Activated CD8-positive, alpha-beta T cell treated with anti-CD3 and anti-CD28 coated beads, Interleukin-2, amount 10 ng/mL, durations not matched to agents 7 days and 5 days (primary cell): ENCODE measurements at regions not wholly inside any gene's neighbourhood (a gene's known extent, or its start where the extent isn't known, plus 50 kb on each side); places are given as distances from the start of the nearest gene placed in this dataset.

Experiments used
- ATAC-seq: fragments of 150-1000 bp; cut with Tn5 transposase; one replicate; pipeline ENCODE4 v1.10.0; 2021; ENCODE audit warnings: moderate library complexity
- CTCF ChIA-PET: fragments of 350-600 bp; sonication (Branson Sonifier 250); formaldehyde crosslinking; loops from one replicate; lab custom pipeline; 2021; ENCODE audit warnings: antibody characterized with exemption; lab: Charles Lee
- POLR2A ChIA-PET: fragments of 350-600 bp; sonication (Branson Sonifier 250); formaldehyde crosslinking; loops from one replicate; lab custom pipeline; 2021; ENCODE audit warnings: antibody characterized with exemption; lab: Charles Lee
- DNase-seq: peaks from one replicate; pipeline ENCODE4 v3.0.0-alpha.2; 2020
- H3K27ac Mint-ChIP-seq: one replicate; pipeline ENCODE4 v1.8.0; 2021; ENCODE audit warnings: mild to moderate bottlenecking, mixed read lengths
- H3K27me3 Mint-ChIP-seq: one replicate; pipeline ENCODE4 v1.8.0; 2021; ENCODE audit warnings: low read depth, mixed read lengths
- H3K36me3 Mint-ChIP-seq: one replicate; pipeline ENCODE4 v1.8.0; 2021; ENCODE audit warnings: low read depth, mixed read lengths
- H3K4me1 Mint-ChIP-seq: one replicate; pipeline ENCODE4 v1.8.0; 2021; ENCODE audit warnings: low read depth, mixed read lengths
- H3K4me3 Mint-ChIP-seq: one replicate; pipeline ENCODE4 v1.8.0; 2021; ENCODE audit warnings: mild to moderate bottlenecking, mixed read lengths
- H3K9me3 Mint-ChIP-seq: one replicate; pipeline ENCODE4 v1.8.0; 2022; ENCODE audit warnings: mixed read lengths; ENCODE audit not compliant: insufficient read depth

- ATAC-seq, result no peak
- peaks cover 3% of the 10 kb centered on the region for H3K27me3 Mint-ChIP-seq
These were observed 464.0 kb upstream of the CCDC54 start for GRCh38 chr3:106913111-106913698.

GRCh38 chr3:106913966-106914365 is 463.3 kb upstream of the CCDC54 start:
- Mint-ChIP-seq H3K27ac (no peak overlapping the region), H3K36me3 (no peaks in the 10 kb centered on the region), H3K4me1 (no peaks in the 10 kb centered on the region), H3K4me3 (no peak overlapping the region), H3K27me3 (peaks cover 3% of the 10 kb centered on the region), H3K9me3 (no peaks in the 10 kb centered on the region)
- POLR2A ChIA-PET, result no interaction called here
- ATAC-seq (no peak), DNase-seq (no peak)
- CTCF ChIA-PET, result no interaction called here

More at GRCh38 chr3:106913111-106913698, 464.0 kb upstream of the CCDC54 start:
- Mint-ChIP-seq H3K36me3 (no peaks in the 10 kb centered on the region), H3K9me3 (no peaks in the 10 kb centered on the region), H3K27ac (no peak overlapping the region), H3K4me1 (no peaks in the 10 kb centered on the region), H3K4me3 (no peak overlapping the region)
- CTCF ChIA-PET, result no interaction called here
- POLR2A ChIA-PET, result no interaction called here
- DNase-seq, result no peak

- CTCF ChIA-PET, result no interaction called here
- DNase-seq (no peak), ATAC-seq (no peak)
- POLR2A ChIA-PET, result no interaction called here
- Mint-ChIP-seq H3K36me3 (no peaks in the 10 kb centered on the region), H3K27me3 (no peaks in the 10 kb centered on the region), H3K27ac (no peak overlapping the region), H3K4me3 (no peak overlapping the region), H3K4me1 (no peaks in the 10 kb centered on the region), H3K9me3 (no peaks in the 10 kb centered on the region)
These were observed 456.6 kb upstream of the CCDC54 start for GRCh38 chr3:106920609-106921008.

- no peaks in the 10 kb centered on the region for H3K9me3 Mint-ChIP-seq
- no peak overlapping the region for H3K4me3 Mint-ChIP-seq
- no peak overlapping the region for H3K27ac Mint-ChIP-seq
- ChIA-PET POLR2A (no interaction called here), CTCF (no interaction called here)
- ATAC-seq (no peak), DNase-seq (no peak)
- H3K36me3 Mint-ChIP-seq, result no peaks in the 10 kb centered on the region
- H3K4me1 Mint-ChIP-seq, result no peaks in the 10 kb centered on the region
- no peaks in the 10 kb centered on the region for H3K27me3 Mint-ChIP-seq
These were observed 448.2 kb upstream of the CCDC54 start for GRCh38 chr3:106929081-106929480.

- Mint-ChIP-seq H3K27ac (no peak overlapping the region), H3K9me3 (no peaks in the 10 kb centered on the region), H3K4me1 (no peaks in the 10 kb centered on the region), H3K4me3 (no peak overlapping the region), H3K36me3 (no peaks in the 10 kb centered on the region), H3K27me3 (no peaks in the 10 kb centered on the region)
- ATAC-seq, result no peak
- no peak for DNase-seq
- POLR2A ChIA-PET, result no interaction called here
- CTCF ChIA-PET, result no interaction called here
These were observed 447.2 kb upstream of the CCDC54 start for GRCh38 chr3:106930086-106930485.

GRCh38 chr3:106931904-106932303 is 445.3 kb upstream of the CCDC54 start:
- H3K4me3 Mint-ChIP-seq, result no peak overlapping the region
- CTCF ChIA-PET, result no interaction called here
- no peaks in the 10 kb centered on the region for H3K36me3 Mint-ChIP-seq
- ATAC-seq (no peak), DNase-seq (no peak)
- no peaks in the 10 kb centered on the region for H3K9me3 Mint-ChIP-seq
- POLR2A ChIA-PET, result no interaction called here
- no peak overlapping the region for H3K27ac Mint-ChIP-seq
- H3K4me1 Mint-ChIP-seq, result no peaks in the 10 kb centered on the region
- H3K27me3 Mint-ChIP-seq, result no peaks in the 10 kb centered on the region

- DNase-seq (no peak), ATAC-seq (no peak)
- POLR2A ChIA-PET, result no interaction called here
- Mint-ChIP-seq H3K36me3 (no peaks in the 10 kb centered on the region), H3K27ac (no peak overlapping the region), H3K4me1 (no peaks in the 10 kb centered on the region), H3K27me3 (no peaks in the 10 kb centered on the region), H3K4me3 (no peak overlapping the region), H3K9me3 (no peaks in the 10 kb centered on the region)
- CTCF ChIA-PET, result no interaction called here
These were observed 440.9 kb upstream of the CCDC54 start for GRCh38 chr3:106936337-106936736.

- no peaks in the 10 kb centered on the region for H3K4me1 Mint-ChIP-seq
- ChIA-PET POLR2A (no interaction called here), CTCF (no interaction called here)
- no peak for ATAC-seq
- no peak for DNase-seq
- no peak overlapping the region for H3K27ac Mint-ChIP-seq
- H3K4me3 Mint-ChIP-seq, result no peak overlapping the region
- H3K27me3 Mint-ChIP-seq, result no peaks in the 10 kb centered on the region
- H3K9me3 Mint-ChIP-seq, result no peaks in the 10 kb centered on the region
- H3K36me3 Mint-ChIP-seq, result no peaks in the 10 kb centered on the region
These were observed 435.2 kb upstream of the CCDC54 start for GRCh38 chr3:106942051-106942450.

- ChIA-PET POLR2A (no interaction called here), CTCF (no interaction called here)
- ATAC-seq, result no peak
- no peaks in the 10 kb centered on the region for H3K9me3 Mint-ChIP-seq
- no peaks in the 10 kb centered on the region for H3K4me1 Mint-ChIP-seq
- H3K36me3 Mint-ChIP-seq, result no peaks in the 10 kb centered on the region
- DNase-seq, result no peak
- no peak overlapping the region for H3K4me3 Mint-ChIP-seq
- H3K27ac Mint-ChIP-seq, result no peak overlapping the region
- peaks cover 1% of the 10 kb centered on the region for H3K27me3 Mint-ChIP-seq
These were observed 434.2 kb upstream of the CCDC54 start for GRCh38 chr3:106943071-106943470.

GRCh38 chr3:106945435-106945834 is 431.8 kb upstream of the CCDC54 start:
- no peaks in the 10 kb centered on the region for H3K9me3 Mint-ChIP-seq
- no peaks in the 10 kb centered on the region for H3K4me1 Mint-ChIP-seq
- peaks cover 3% of the 10 kb centered on the region for H3K27me3 Mint-ChIP-seq
- ATAC-seq, result no peak
- DNase-seq, result no peak
- ChIA-PET CTCF (no interaction called here), POLR2A (no interaction called here)
- H3K4me3 Mint-ChIP-seq, result no peak overlapping the region
- no peaks in the 10 kb centered on the region for H3K36me3 Mint-ChIP-seq
- no peak overlapping the region for H3K27ac Mint-ChIP-seq

GRCh38 chr3:106946866-106947265 is 430.4 kb upstream of the CCDC54 start:
- H3K27ac Mint-ChIP-seq, result no peak overlapping the region
- no peak overlapping the region for H3K4me3 Mint-ChIP-seq
- ATAC-seq (no peak), DNase-seq (no peak)
- no peaks in the 10 kb centered on the region for H3K9me3 Mint-ChIP-seq
- ChIA-PET CTCF (no interaction called here), POLR2A (no interaction called here)
- H3K27me3 Mint-ChIP-seq, result peaks cover 3% of the 10 kb centered on the region
- no peaks in the 10 kb centered on the region for H3K36me3 Mint-ChIP-seq
- no peaks in the 10 kb centered on the region for H3K4me1 Mint-ChIP-seq

GRCh38 chr3:106957029-106957428 is 420.2 kb upstream of the CCDC54 start:
- Mint-ChIP-seq H3K4me3 (no peak overlapping the region), H3K36me3 (no peaks in the 10 kb centered on the region), H3K9me3 (peaks cover 12% of the 10 kb centered on the region), H3K27me3 (no peaks in the 10 kb centered on the region), H3K4me1 (no peaks in the 10 kb centered on the region), H3K27ac (no peak overlapping the region)
- ATAC-seq, result no peak
- ChIA-PET POLR2A (no interaction called here), CTCF (no interaction called here)
- DNase-seq, result no peak

- POLR2A ChIA-PET, result no interaction called here
- no peak overlapping the region for H3K4me3 Mint-ChIP-seq
- H3K9me3 Mint-ChIP-seq, result peaks cover under 1% of the 10 kb centered on the region
- no peaks in the 10 kb centered on the region for H3K36me3 Mint-ChIP-seq
- ATAC-seq (no peak), DNase-seq (no peak)
- no peaks in the 10 kb centered on the region for H3K27me3 Mint-ChIP-seq
- no peaks in the 10 kb centered on the region for H3K4me1 Mint-ChIP-seq
- CTCF ChIA-PET, result no interaction called here
- no peak overlapping the region for H3K27ac Mint-ChIP-seq
These were observed 414.2 kb upstream of the CCDC54 start for GRCh38 chr3:106962993-106963392.
